ENCODE measurements at regions not wholly inside any gene's neighbourhood (a gene's known extent, or its start where the extent isn't known, plus 50 kb on each side); places are given as distances from the start of the nearest gene placed in this dataset.

- intact Hi-C loops (cut with micrococcal nuclease) = no loop called here
These were observed 825.4 kb downstream of the SORCS3 start for GRCh38 chr10:105466521-105466920.

DNA sequence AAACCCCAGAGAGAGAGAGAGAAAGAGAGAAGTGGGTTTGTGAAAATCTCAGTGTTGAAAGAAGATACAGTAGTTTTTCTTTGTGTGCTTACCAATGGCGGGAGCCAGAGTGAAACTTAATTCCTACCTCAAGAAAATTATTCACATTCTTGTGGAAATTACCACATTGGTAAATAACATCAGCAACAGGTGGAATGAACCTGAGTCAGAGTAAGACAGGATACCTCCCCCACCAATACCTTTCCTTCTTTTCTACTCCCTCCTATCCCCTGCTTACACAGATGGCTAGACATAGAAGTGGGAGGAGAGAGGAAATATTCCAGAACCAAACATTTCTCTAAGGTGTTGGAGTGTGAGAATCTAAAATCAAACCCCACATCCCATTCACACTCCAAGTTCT lies 793.9 kb downstream of the SORCS3 start:
- intact Hi-C loops (cut with micrococcal nuclease) = no loop called here

DNA sequence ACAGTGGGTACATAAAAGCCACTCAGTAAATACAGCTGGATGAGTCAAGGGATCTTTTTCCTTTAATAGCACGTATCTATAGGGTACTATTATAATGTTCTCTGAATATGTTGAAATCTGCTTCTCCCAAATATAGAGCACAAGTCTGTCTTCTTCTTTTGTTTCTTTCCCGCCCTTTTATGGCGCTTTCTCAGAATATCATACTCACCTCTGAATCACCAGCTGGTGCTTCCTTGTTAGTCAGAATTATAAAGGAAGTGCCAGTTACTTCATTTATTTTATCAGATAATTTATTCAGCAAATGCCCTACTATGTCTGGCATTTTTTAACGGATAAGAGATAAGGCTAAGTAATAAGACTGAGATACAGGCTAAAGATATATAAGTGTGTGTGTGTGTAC lies 772.9 kb downstream of the SORCS3 start:
- intact Hi-C loops (cut with micrococcal nuclease) = no loop called here

GRCh38 chr10:105409370-105409769 lies 768.3 kb downstream of the SORCS3 start:
- intact Hi-C loops (cut with micrococcal nuclease) = no loop called here

DNA sequence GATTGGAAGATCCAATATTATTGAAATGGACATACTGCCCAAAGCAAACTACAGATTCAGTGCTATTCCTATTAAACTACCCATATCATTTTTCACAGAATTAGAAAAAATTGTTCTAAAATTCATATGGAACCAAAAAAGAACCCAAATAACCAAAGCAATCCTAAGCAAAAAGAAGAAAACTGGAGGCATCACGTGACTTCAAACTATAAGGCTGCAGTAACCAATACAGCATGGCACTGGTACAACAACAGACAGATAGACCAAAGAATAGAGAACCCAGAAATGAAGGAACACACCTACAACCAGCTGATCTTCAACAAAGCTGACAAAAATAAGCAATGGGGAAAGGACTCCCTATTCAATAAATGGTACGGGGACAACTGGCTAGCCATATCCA lies 765.4 kb downstream of the SORCS3 start:
- intact Hi-C loops (cut with micrococcal nuclease) = no loop called here

DNA sequence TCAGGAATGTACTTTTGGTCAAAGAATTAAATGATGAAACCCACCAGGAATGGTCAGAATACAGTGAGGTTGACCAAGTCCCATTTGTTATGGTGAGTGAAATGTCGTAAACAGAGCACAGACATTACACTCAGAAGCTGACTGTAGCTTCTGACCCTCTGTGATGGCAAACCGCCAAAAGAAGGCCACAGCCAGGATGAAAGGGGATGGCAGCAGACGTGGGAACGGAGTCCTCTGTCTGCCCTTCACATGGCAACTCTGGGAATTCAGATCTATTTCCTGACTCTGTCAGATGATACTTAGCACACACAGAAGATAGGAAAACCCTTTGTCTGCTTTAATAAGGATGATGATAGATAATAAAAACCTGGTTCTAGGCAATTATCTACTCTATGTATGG lies 757.1 kb downstream of the SORCS3 start:
- intact Hi-C loops (cut with micrococcal nuclease) = no loop called here

DNA sequence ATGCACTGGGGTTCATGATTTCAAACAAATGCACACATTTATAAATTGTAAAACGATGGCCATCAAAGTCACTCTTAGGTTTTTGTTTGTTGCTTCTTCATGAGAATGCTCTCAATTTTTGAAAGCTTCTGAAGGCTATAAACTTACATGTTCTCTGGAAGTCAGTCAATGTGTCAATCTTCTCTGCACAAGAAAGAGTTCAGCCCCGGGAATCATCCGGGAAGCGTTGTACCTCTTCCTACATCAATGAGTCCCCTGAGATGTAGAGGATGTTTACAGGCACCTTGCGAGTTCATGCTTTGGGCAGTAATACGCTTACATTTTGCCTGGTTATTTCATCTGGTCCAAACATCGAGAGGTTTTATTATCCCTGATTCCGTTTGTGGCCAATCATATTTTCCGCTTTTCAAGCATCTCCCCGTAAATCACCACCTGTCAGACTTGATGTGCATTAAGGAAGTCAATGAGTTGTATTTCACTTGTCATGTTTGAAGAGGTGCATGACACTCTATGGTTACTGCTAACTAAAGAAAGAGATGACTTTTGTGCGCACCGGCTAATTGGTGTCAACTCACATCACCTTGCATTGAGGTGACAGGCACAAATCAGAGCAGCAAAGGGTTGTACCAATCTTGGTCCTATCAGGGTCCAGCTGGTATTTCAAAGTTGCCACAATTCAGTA lies 750.7 kb downstream of the SORCS3 start:
- intact Hi-C loops (cut with micrococcal nuclease) = no loop called here

DNA sequence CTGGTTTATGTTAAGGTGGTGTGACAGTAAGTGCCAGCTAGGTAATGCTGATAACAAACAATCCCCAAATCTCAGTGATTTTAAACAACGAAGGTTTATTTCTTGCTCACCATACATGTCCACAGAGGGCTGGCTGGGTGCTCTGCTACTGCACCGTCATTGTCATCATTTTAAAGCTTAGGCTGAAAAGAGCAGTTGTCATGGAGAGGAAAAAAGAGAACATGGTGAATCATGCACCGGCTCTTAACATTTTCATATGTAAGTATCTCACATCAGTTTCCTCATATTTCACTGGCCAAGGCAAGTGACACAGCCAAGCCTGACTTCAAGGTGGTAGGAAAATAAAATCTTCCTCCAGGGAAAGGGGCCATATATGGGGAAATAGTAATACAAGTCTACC lies 746.9 kb downstream of the SORCS3 start:
- intact Hi-C loops (cut with micrococcal nuclease) = no loop called here

DNA sequence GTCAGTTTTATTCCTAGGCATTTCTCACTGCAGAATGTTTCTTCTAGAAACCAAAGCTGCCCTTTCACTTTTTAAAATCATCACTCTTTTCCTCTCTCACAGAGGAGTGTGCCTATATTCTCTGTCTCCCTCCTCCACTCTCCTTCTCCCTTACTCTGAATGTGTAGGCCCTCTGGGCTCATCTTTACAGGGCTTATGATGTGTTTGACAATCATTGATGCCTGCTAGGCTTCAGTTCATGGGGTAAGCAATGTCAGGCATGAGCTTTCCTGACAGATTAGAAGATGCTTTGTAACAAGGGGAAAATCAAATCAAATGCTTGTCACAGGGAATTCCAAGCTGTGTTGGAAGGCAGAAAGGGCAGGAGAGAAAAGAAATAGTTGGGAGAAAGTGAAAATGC lies 742.9 kb downstream of the SORCS3 start:
- intact Hi-C loops (cut with micrococcal nuclease) = no loop called here

- intact Hi-C loops (cut with micrococcal nuclease) = no loop called here
These were observed 729.6 kb downstream of the SORCS3 start for GRCh38 chr10:105370692-105371091.

DNA sequence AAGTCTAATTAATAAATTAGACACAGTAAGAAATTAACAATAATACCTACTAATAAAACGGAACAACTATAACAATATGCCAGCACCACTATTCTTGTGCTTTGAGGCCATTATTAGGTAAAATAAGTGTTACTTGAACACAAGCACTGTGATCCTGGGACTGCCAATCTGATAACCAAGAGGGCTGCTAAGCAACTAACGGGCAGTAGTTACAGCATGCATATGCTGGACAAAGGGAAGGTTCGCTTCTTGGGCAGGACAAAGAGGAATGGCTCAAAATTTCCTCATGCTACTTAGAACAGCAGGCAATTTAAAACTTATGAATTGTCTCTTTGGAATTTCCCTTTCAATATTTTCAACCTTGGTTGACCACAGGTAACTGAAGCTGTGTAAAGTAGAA lies 718.6 kb downstream of the SORCS3 start:
- intact Hi-C loops (cut with micrococcal nuclease) = no loop called here

- intact Hi-C loops (cut with micrococcal nuclease) = no loop called here
These were observed 717.8 kb downstream of the SORCS3 start for GRCh38 chr10:105358911-105359310.

DNA sequence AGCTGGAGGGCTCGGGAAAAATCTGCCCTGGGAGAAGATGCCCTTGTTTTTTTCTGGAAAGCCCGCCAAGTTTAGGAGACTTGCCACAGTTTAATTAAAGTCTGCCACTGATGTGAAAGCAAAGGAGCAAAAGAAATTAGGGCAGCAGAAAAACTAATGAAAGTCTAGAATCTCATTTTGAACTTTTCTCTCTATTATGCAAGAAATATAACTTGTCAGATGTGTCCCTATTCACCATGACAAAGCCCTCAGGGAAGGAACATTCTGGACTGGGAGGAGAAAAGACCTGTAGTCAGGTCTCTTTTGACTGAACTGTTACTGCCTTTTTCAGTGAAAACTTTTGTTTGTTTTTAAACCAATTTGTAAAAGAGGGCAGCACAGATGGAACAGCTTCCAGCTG lies 715.5 kb downstream of the SORCS3 start:
- intact Hi-C loops (cut with micrococcal nuclease) = no loop called here

DNA sequence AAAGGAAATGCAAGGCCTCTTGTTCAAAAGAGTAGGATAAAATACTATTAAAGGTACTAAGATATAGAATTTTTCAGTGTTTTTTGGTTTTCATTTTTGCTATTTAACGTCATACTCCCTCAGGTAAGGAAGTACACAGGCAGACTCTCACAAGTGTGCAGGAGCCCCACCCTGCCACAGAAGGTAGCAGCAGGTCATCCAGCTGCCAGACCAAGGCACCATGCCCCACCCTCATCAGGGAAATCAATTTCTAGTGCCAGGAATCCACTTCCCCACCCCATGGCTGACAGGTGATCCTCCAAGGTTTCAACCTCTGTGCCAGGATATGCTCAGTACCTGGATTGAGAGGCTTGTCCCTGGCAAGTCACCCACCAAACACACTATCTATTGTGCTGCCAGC lies 712.9 kb downstream of the SORCS3 start:
- intact Hi-C loops (cut with micrococcal nuclease) = no loop called here

GRCh38 chr10:105352827-105353226 lies 711.7 kb downstream of the SORCS3 start:
- intact Hi-C loops (cut with micrococcal nuclease) = no loop called here

- intact Hi-C loops (cut with micrococcal nuclease) = no loop called here
These were observed 711.2 kb downstream of the SORCS3 start for GRCh38 chr10:105352281-105352680.

DNA sequence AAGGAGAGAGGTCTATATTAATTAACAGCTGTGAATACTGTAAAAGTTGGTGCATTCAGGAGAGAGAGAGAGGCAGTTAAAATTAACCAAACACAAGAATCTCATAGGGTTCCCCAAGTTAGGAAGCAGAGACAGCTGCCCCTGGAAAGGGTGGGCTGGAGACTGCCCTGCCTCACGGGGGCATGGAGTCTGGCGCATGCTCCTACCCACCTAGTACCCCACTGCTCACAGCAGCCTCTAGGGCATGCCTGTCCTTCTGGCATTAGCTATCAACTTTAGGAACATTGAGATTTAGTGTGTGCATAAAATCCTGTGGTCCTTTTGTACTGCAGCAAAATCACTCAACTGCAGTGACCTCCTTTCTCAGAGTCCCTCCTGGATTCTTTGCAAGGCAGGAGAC lies 710.1 kb downstream of the SORCS3 start:
- intact Hi-C loops (cut with micrococcal nuclease) = no loop called here

- intact Hi-C loops (cut with micrococcal nuclease) = no loop called here
These were observed 706.4 kb downstream of the SORCS3 start for GRCh38 chr10:105347487-105347886.

- intact Hi-C loops (cut with micrococcal nuclease) = no loop called here
These were observed 701.5 kb downstream of the SORCS3 start for GRCh38 chr10:105342606-105343005.

- intact Hi-C loops (cut with micrococcal nuclease) = no loop called here
These were observed 698.6 kb downstream of the SORCS3 start for GRCh38 chr10:105339669-105340068.

DNA sequence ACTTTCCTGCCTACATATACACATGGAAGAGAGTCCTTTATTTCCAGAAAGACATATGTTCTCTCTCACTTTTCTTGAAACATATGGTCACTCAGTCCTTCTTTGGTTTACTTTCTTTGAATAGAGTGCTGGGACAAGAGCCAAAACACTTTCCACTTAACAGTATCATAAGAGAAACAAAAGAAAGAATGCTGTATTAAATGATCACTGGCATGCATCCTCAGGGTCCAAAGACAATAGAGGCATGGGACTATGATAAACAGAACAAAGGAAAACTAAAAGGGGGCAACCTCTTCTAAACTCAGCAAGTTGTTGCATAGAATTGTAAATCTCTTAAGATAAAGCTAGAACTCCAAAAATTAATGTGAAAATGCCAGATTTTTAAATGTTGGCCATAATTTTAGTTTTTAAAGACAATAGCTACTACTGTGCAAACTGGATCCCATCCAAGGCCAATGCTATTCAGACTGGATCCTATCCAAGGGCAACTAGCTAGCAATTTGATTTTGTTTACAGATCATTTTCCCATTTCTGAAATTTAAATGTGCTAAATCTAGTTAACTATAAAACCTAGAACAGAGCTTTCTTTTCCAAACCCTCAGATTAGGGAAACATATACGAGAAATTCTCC lies 687.5 kb downstream of the SORCS3 start:
- intact Hi-C loops (cut with micrococcal nuclease) = no loop called here
